CD4-positive, alpha-beta T cell treated with Interleukin-4 for 1 hour (primary cell): ENCODE measurements at regions not wholly inside any gene's neighbourhood (a gene's known extent, or its start where the extent isn't known, plus 50 kb on each side); places are given as distances from the start of the nearest gene placed in this dataset.
"Not testable (repeated sequence)": the region's sequence is repeated elsewhere in the genome, so short reads cannot be mapped to it uniquely, and the experiment has no call there.

Source experiments
- DNase-seq, 2 donors: peaks; one replicate each; pipeline ENCODE4 v3.0.0-alpha.2; 2020 to 2022

- no peak for DNase-seq
Observed at GRCh38 chr17:77610972-77611521, 347.5 kb upstream of the TNRC6C start.

GRCh38 chr17:77611791-77612502 is 346.6 kb upstream of the TNRC6C start:
- DNase-seq: no peak

GRCh38 chr17:77613218-77613617 is 345.3 kb upstream of the TNRC6C start:
- no peak for DNase-seq

GRCh38 chr17:77613627-77614026 is 344.9 kb upstream of the TNRC6C start:
- no peak for DNase-seq

GRCh38 chr17:77615703-77616253 is 342.7 kb upstream of the TNRC6C start:
- DNase-seq: no peak

- no peak for DNase-seq
Observed at GRCh38 chr17:77616254-77616731, 342.2 kb upstream of the TNRC6C start.

GRCh38 chr17:77617516-77617915 is 341.0 kb upstream of the TNRC6C start:
- no peak for DNase-seq

- no peak for DNase-seq
Observed at GRCh38 chr17:77618173-77618572, 340.3 kb upstream of the TNRC6C start.

- no peak for DNase-seq
Observed at GRCh38 chr17:77618731-77619130, 339.8 kb upstream of the TNRC6C start.

GRCh38 chr17:77619326-77619725 is 339.2 kb upstream of the TNRC6C start:
- no peak for DNase-seq

GRCh38 chr17:77619851-77620250 is 338.7 kb upstream of the TNRC6C start:
- DNase-seq: no peak

- DNase-seq: no peak
Observed at GRCh38 chr17:77620282-77620681, 338.2 kb upstream of the TNRC6C start.

- not testable (repeated sequence) for DNase-seq
Observed at GRCh38 chr17:77622084-77622483, 336.4 kb upstream of the TNRC6C start.

- no peak for DNase-seq
Observed at GRCh38 chr17:77622647-77623046, 335.9 kb upstream of the TNRC6C start.

GRCh38 chr17:77623321-77623720 is 335.2 kb upstream of the TNRC6C start:
- not testable (repeated sequence) for DNase-seq

GRCh38 chr17:77628035-77628434 is 330.5 kb upstream of the TNRC6C start:
- no peak for DNase-seq

GRCh38 chr17:77629284-77629683 is 329.2 kb upstream of the TNRC6C start:
- not testable (repeated sequence) for DNase-seq

- no peak for DNase-seq
Observed at GRCh38 chr17:77631307-77631706, 327.2 kb upstream of the TNRC6C start.

- DNase-seq: no peak
Observed at GRCh38 chr17:77632619-77633018, 325.9 kb upstream of the TNRC6C start.

GRCh38 chr17:77634710-77635109 is 323.8 kb upstream of the TNRC6C start:
- no peak for DNase-seq

GRCh38 chr17:77635176-77635575 is 323.3 kb upstream of the TNRC6C start:
- DNase-seq: no peak

GRCh38 chr17:77635785-77636184 is 322.7 kb upstream of the TNRC6C start:
- not testable (repeated sequence) for DNase-seq

GRCh38 chr17:77636835-77637817 is 321.4 kb upstream of the TNRC6C start:
- no peak for DNase-seq
